HepG2 (cell line): ENCODE measurements at regions not wholly inside any gene's neighbourhood (a gene's known extent, or its start where the extent isn't known, plus 50 kb on each side); places are given as distances from the start of the nearest gene placed in this dataset.

Experiments used
- HOXA7 ChIP-seq: sonication (generic); formaldehyde crosslinking; IDR thresholded peaks from 2 replicates; pipeline ENCODE4 v1.8.1; 2022; ENCODE audit warnings: mild to moderate bottlenecking, missing genetic modification reagents, moderate library complexity
- KLF15 ChIP-seq: sonication (generic); formaldehyde crosslinking; IDR thresholded peaks from 2 replicates; pipeline ENCODE4 v1.8.1; 2023; ENCODE audit warnings: borderline replicate concordance, mild to moderate bottlenecking, inconsistent platforms, missing genetic modification reagents, mixed read lengths
- KLF6 ChIP-seq: IDR thresholded peaks from 2 replicates; pipeline ENCODE4 v1.8.0; 2016; ENCODE audit warnings: missing biosample characterization, missing genetic modification reagents
- MLX ChIP-seq: IDR thresholded peaks from 2 replicates; pipeline ENCODE4 v1.6.1; 2016
- NR3C1 ChIP-seq: sonication (generic); formaldehyde crosslinking; IDR thresholded peaks from 2 replicates; pipeline ENCODE4 v1.4.0; 2020; ENCODE audit warnings: missing genetic modification reagents
- RFX5 ChIP-seq: IDR thresholded peaks from 2 replicates; pipeline ENCODE4 v1.6.1; 2011; ENCODE audit warnings: low read depth, low read length, improper control_type of control experiment
- RNF2 ChIP-seq: fragments of 450-650 bp; conservative IDR thresholded peaks from 2 replicates; pipeline ENCODE4 v1.6.1; 2016; ENCODE audit warnings: low read depth
- TAF15 ChIP-seq: fragments of 200-400 bp; formaldehyde crosslinking; IDR thresholded peaks from one replicate; pipeline ENCODE4 v1.6.1; 2018; ENCODE audit warnings: mild to moderate bottlenecking, low read depth, low read length; ENCODE audit not compliant: poor library complexity, severe bottlenecking
- YY1 ChIP-seq: IDR thresholded peaks from 2 replicates; pipeline ENCODE4 v1.6.1; 2011; ENCODE audit warnings: low read length, low read depth, moderate library complexity, mild to moderate bottlenecking; ENCODE audit not compliant: insufficient read depth, insufficient replicate concordance
- ZNF512 ChIP-seq: sonication (generic); formaldehyde crosslinking; IDR thresholded peaks from 2 replicates; pipeline ENCODE4 v1.4.0; 2020; ENCODE audit warnings: mild to moderate bottlenecking, missing genetic modification reagents
- TF ChIP-seq, protein P1 (sequence below): sonication (generic); formaldehyde crosslinking; IDR thresholded peaks from 2 replicates; pipeline ENCODE4 v1.5.1; 2020; ENCODE audit warnings: mild to moderate bottlenecking, missing genetic modification reagents, moderate library complexity
- TF ChIP-seq, protein P2 (sequence below): sonication (generic); formaldehyde crosslinking; IDR thresholded peaks from 2 replicates; pipeline ENCODE4 v1.8.0; 2022; ENCODE audit warnings: missing genetic modification reagents, mild to moderate bottlenecking, borderline replicate concordance

GRCh38 chr7:155167706-155168365 is 97.7 kb downstream of the HTR5A start:
- TF ChIP-seq KLF15 (CRISPR knock-in tag) (no peak), HOXA7 (CRISPR knock-in tag) (no peak), ZNF512 (CRISPR knock-in tag) (no peak), RFX5 (no peak), TAF15 (no peak), KLF6 (no peak), NR3C1 (CRISPR knock-in tag) (no peak), RNF2 (no peak), MLX (no peak), YY1 (no peak)
- TF ChIP-seq, protein P1, sequence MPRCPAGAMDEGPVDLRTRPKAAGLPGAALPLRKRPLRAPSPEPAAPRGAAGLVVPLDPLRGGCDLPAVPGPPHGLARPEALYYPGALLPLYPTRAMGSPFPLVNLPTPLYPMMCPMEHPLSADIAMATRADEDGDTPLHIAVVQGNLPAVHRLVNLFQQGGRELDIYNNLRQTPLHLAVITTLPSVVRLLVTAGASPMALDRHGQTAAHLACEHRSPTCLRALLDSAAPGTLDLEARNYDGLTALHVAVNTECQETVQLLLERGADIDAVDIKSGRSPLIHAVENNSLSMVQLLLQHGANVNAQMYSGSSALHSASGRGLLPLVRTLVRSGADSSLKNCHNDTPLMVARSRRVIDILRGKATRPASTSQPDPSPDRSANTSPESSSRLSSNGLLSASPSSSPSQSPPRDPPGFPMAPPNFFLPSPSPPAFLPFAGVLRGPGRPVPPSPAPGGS (CRISPR knock-in tag): no peak
- TF ChIP-seq, protein P2, sequence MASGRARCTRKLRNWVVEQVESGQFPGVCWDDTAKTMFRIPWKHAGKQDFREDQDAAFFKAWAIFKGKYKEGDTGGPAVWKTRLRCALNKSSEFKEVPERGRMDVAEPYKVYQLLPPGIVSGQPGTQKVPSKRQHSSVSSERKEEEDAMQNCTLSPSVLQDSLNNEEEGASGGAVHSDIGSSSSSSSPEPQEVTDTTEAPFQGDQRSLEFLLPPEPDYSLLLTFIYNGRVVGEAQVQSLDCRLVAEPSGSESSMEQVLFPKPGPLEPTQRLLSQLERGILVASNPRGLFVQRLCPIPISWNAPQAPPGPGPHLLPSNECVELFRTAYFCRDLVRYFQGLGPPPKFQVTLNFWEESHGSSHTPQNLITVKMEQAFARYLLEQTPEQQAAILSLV (CRISPR knock-in tag): no peak
